T-helper 2 cell treated with Interferon-gamma antibody and Interleukin-4, amounts not matched to agents 5 μg/mL and 100 μg/mL, for 36 hours (primary cell): ENCODE measurements at regions not wholly inside any gene's neighbourhood (a gene's known extent, or its start where the extent isn't known, plus 50 kb on each side); places are given as distances from the start of the nearest gene placed in this dataset.

Experiments
- DNase-seq: peaks from one replicate; pipeline ENCODE4 v3.0.0; 2021; ENCODE audit warnings: low spot score
- H3K27ac Mint-ChIP-seq: one replicate; pipeline ENCODE4 v1.8.0; 2021; ENCODE audit warnings: mild to moderate bottlenecking, mixed read lengths
- H3K27me3 Mint-ChIP-seq: one replicate; pipeline ENCODE4 v1.8.0; 2021; ENCODE audit warnings: low read depth, mixed read lengths
- H3K36me3 Mint-ChIP-seq: one replicate; pipeline ENCODE4 v1.8.0; 2021; ENCODE audit warnings: low read depth, mixed read lengths
- H3K4me1 Mint-ChIP-seq: one replicate; pipeline ENCODE4 v1.8.0; 2021; ENCODE audit warnings: low read depth, mixed read lengths
- H3K4me3 Mint-ChIP-seq: one replicate; pipeline ENCODE4 v1.8.0; 2022; ENCODE audit warnings: mild to moderate bottlenecking, moderate library complexity, mixed read lengths
- H3K9me3 Mint-ChIP-seq: one replicate; pipeline ENCODE4 v1.8.0; 2021; ENCODE audit warnings: mixed read lengths

- no peaks in the 10 kb centered on the region for H3K36me3 Mint-ChIP-seq
- H3K4me1 Mint-ChIP-seq = no peaks in the 10 kb centered on the region
- H3K27me3 Mint-ChIP-seq = no peaks in the 10 kb centered on the region
- no peak for DNase-seq
- no peak overlapping the region for H3K4me3 Mint-ChIP-seq
- H3K9me3 Mint-ChIP-seq = no peaks in the 10 kb centered on the region
- H3K27ac Mint-ChIP-seq = no peak overlapping the region
Measured at GRCh38 chr2:129460299-129461198, 518.9 kb upstream of the RAB6C start.

GRCh38 chr2:129462349-129462748 is 517.1 kb upstream of the RAB6C start:
- H3K9me3 Mint-ChIP-seq = no peaks in the 10 kb centered on the region
- H3K36me3 Mint-ChIP-seq = no peaks in the 10 kb centered on the region
- DNase-seq = no peak
- H3K27me3 Mint-ChIP-seq = no peaks in the 10 kb centered on the region
- H3K4me1 Mint-ChIP-seq = no peaks in the 10 kb centered on the region
- no peak overlapping the region for H3K4me3 Mint-ChIP-seq
- H3K27ac Mint-ChIP-seq = no peak overlapping the region

GRCh38 chr2:129462967-129463366 is 516.5 kb upstream of the RAB6C start:
- Mint-ChIP-seq H3K36me3 (no peaks in the 10 kb centered on the region), H3K4me3 (no peak overlapping the region), H3K9me3 (no peaks in the 10 kb centered on the region), H3K27ac (no peak overlapping the region), H3K4me1 (no peaks in the 10 kb centered on the region), H3K27me3 (no peaks in the 10 kb centered on the region)
- no peak for DNase-seq

GRCh38 chr2:129464036-129464435 is 515.4 kb upstream of the RAB6C start:
- Mint-ChIP-seq H3K36me3 (no peaks in the 10 kb centered on the region), H3K9me3 (no peaks in the 10 kb centered on the region), H3K4me1 (no peaks in the 10 kb centered on the region), H3K27me3 (no peaks in the 10 kb centered on the region), H3K4me3 (no peak overlapping the region), H3K27ac (no peak overlapping the region)
- DNase-seq = no peak

- Mint-ChIP-seq H3K27ac (no peak overlapping the region), H3K27me3 (no peaks in the 10 kb centered on the region), H3K36me3 (no peaks in the 10 kb centered on the region), H3K9me3 (no peaks in the 10 kb centered on the region), H3K4me3 (no peak overlapping the region), H3K4me1 (no peaks in the 10 kb centered on the region)
- DNase-seq = no peak
Measured at GRCh38 chr2:129464631-129465030, 514.8 kb upstream of the RAB6C start.

GRCh38 chr2:129465045-129465444 is 514.4 kb upstream of the RAB6C start:
- DNase-seq = no peak
- no peaks in the 10 kb centered on the region for H3K4me1 Mint-ChIP-seq
- H3K27me3 Mint-ChIP-seq = no peaks in the 10 kb centered on the region
- H3K27ac Mint-ChIP-seq = no peak overlapping the region
- no peaks in the 10 kb centered on the region for H3K9me3 Mint-ChIP-seq
- H3K4me3 Mint-ChIP-seq = no peak overlapping the region
- no peaks in the 10 kb centered on the region for H3K36me3 Mint-ChIP-seq

GRCh38 chr2:129466389-129466788 is 513.1 kb upstream of the RAB6C start:
- DNase-seq = no peak
- Mint-ChIP-seq H3K27ac (no peak overlapping the region), H3K9me3 (no peaks in the 10 kb centered on the region), H3K4me3 (no peak overlapping the region), H3K27me3 (no peaks in the 10 kb centered on the region), H3K4me1 (no peaks in the 10 kb centered on the region), H3K36me3 (no peaks in the 10 kb centered on the region)

GRCh38 chr2:129467012-129467779 is 512.3 kb upstream of the RAB6C start:
- no peaks in the 10 kb centered on the region for H3K4me1 Mint-ChIP-seq
- no peak overlapping the region for H3K27ac Mint-ChIP-seq
- H3K36me3 Mint-ChIP-seq = no peaks in the 10 kb centered on the region
- H3K4me3 Mint-ChIP-seq = no peak overlapping the region
- DNase-seq = no peak
- H3K9me3 Mint-ChIP-seq = no peaks in the 10 kb centered on the region
- no peaks in the 10 kb centered on the region for H3K27me3 Mint-ChIP-seq

- DNase-seq = no peak
- no peaks in the 10 kb centered on the region for H3K27me3 Mint-ChIP-seq
- H3K27ac Mint-ChIP-seq = no peak overlapping the region
- no peaks in the 10 kb centered on the region for H3K36me3 Mint-ChIP-seq
- no peaks in the 10 kb centered on the region for H3K9me3 Mint-ChIP-seq
- no peaks in the 10 kb centered on the region for H3K4me1 Mint-ChIP-seq
- H3K4me3 Mint-ChIP-seq = no peak overlapping the region
Measured at GRCh38 chr2:129467941-129468340, 511.5 kb upstream of the RAB6C start.

GRCh38 chr2:129468879-129469278 is 510.6 kb upstream of the RAB6C start:
- H3K4me1 Mint-ChIP-seq = no peaks in the 10 kb centered on the region
- no peaks in the 10 kb centered on the region for H3K27me3 Mint-ChIP-seq
- no peak overlapping the region for H3K4me3 Mint-ChIP-seq
- H3K36me3 Mint-ChIP-seq = no peaks in the 10 kb centered on the region
- DNase-seq = no peak
- no peak overlapping the region for H3K27ac Mint-ChIP-seq
- H3K9me3 Mint-ChIP-seq = no peaks in the 10 kb centered on the region

- no peaks in the 10 kb centered on the region for H3K4me1 Mint-ChIP-seq
- no peaks in the 10 kb centered on the region for H3K9me3 Mint-ChIP-seq
- no peaks in the 10 kb centered on the region for H3K27me3 Mint-ChIP-seq
- no peak for DNase-seq
- no peak overlapping the region for H3K4me3 Mint-ChIP-seq
- H3K36me3 Mint-ChIP-seq = no peaks in the 10 kb centered on the region
- H3K27ac Mint-ChIP-seq = no peak overlapping the region
Measured at GRCh38 chr2:129469389-129469788, 510.1 kb upstream of the RAB6C start.

- no peak for DNase-seq
- Mint-ChIP-seq H3K36me3 (no peaks in the 10 kb centered on the region), H3K9me3 (no peaks in the 10 kb centered on the region), H3K27ac (no peak overlapping the region), H3K4me1 (no peaks in the 10 kb centered on the region), H3K27me3 (no peaks in the 10 kb centered on the region), H3K4me3 (no peak overlapping the region)
Measured at GRCh38 chr2:129469871-129470270, 509.6 kb upstream of the RAB6C start.

- no peak for DNase-seq
- Mint-ChIP-seq H3K9me3 (no peaks in the 10 kb centered on the region), H3K36me3 (no peaks in the 10 kb centered on the region), H3K4me3 (no peak overlapping the region), H3K27ac (no peak overlapping the region), H3K27me3 (no peaks in the 10 kb centered on the region), H3K4me1 (no peaks in the 10 kb centered on the region)
Measured at GRCh38 chr2:129478902-129479517, 500.5 kb upstream of the RAB6C start.

- no peaks in the 10 kb centered on the region for H3K4me1 Mint-ChIP-seq
- no peak for DNase-seq
- no peaks in the 10 kb centered on the region for H3K9me3 Mint-ChIP-seq
- no peaks in the 10 kb centered on the region for H3K27me3 Mint-ChIP-seq
- no peak overlapping the region for H3K4me3 Mint-ChIP-seq
- no peak overlapping the region for H3K27ac Mint-ChIP-seq
- H3K36me3 Mint-ChIP-seq = no peaks in the 10 kb centered on the region
Measured at GRCh38 chr2:129479892-129480291, 499.6 kb upstream of the RAB6C start.
